Ishikawa (cell line): ENCODE measurements at regions not wholly inside any gene's neighbourhood (a gene's known extent, or its start where the extent isn't known, plus 50 kb on each side); places are given as distances from the start of the nearest gene placed in this dataset.

Source experiments
- CEBPB ChIP-seq: IDR thresholded peaks from 2 replicates; pipeline ENCODE4 v1.6.1; 2012
- CREB1 ChIP-seq: IDR thresholded peaks from 2 replicates; pipeline ENCODE4 v1.6.1; 2012; ENCODE audit warnings: low read depth
- EGR1 ChIP-seq: IDR thresholded peaks from 2 replicates; pipeline ENCODE4 v1.6.1; 2012
- EP300 ChIP-seq: IDR thresholded peaks from 2 replicates; pipeline ENCODE4 v1.6.1; 2012; ENCODE audit warnings: borderline replicate concordance
- FOXM1 ChIP-seq: IDR thresholded peaks from 2 replicates; pipeline ENCODE4 v1.6.1; 2012; ENCODE audit warnings: low read depth, borderline replicate concordance
- NFIC ChIP-seq: IDR thresholded peaks from 2 replicates; pipeline ENCODE4 v1.6.1; 2012
- RAD21 ChIP-seq: IDR thresholded peaks from 2 replicates; pipeline ENCODE4 v1.6.1; 2012; ENCODE audit warnings: low read depth
- TAF1 ChIP-seq: IDR thresholded peaks from 2 replicates; pipeline ENCODE4 v1.6.1; 2012; ENCODE audit warnings: low read depth, mild to moderate bottlenecking
- TCF12 ChIP-seq: IDR thresholded peaks from 2 replicates; pipeline ENCODE4 v1.6.1; 2012; ENCODE audit warnings: low read depth
- TEAD4 ChIP-seq: IDR thresholded peaks from 2 replicates; pipeline ENCODE4 v1.6.1; 2012
- YY1 ChIP-seq: IDR thresholded peaks from 2 replicates; pipeline ENCODE4 v1.6.1; 2012; ENCODE audit warnings: low read depth
- ZBTB7A ChIP-seq: IDR thresholded peaks from 2 replicates; pipeline ENCODE4 v1.6.1; 2012; ENCODE audit warnings: low read depth
- TF ChIP-seq, protein P1 (sequence below): IDR thresholded peaks from 2 replicates; pipeline ENCODE4 v1.6.1; 2012
- TF ChIP-seq, protein P2 (sequence below): IDR thresholded peaks from 2 replicates; pipeline ENCODE4 v1.6.1; 2012; ENCODE audit warnings: low read depth, mild to moderate bottlenecking
- TF ChIP-seq, protein P3 (sequence below): IDR thresholded peaks from 2 replicates; pipeline ENCODE4 v1.6.1; 2012

DNA sequence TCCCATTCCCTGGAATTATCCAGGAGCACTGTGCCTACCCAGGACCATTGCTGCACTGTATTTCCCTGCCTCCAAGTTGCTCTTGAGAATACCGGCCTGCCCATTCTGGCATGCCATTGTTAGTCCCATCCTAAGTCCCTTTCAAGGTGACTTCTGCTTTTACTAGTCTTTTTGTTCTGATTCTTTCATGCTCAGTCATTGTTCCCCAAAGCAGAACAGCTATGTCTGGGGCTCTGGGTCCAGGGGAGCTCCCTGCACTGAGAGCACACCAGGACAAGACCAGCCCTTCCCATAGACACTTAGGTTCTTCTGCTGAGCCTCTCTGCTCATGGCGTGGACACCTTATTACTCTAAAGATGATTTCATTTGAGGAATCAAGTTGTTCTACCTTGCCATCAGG lies 388.9 kb upstream of the KLF4 start:
- TF ChIP-seq TEAD4, result no peak
- TF ChIP-seq EGR1, result no peak
- TF ChIP-seq, protein P1, sequence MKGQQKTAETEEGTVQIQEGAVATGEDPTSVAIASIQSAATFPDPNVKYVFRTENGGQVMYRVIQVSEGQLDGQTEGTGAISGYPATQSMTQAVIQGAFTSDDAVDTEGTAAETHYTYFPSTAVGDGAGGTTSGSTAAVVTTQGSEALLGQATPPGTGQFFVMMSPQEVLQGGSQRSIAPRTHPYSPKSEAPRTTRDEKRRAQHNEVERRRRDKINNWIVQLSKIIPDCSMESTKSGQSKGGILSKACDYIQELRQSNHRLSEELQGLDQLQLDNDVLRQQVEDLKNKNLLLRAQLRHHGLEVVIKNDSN, result no peak
- no peak for TF ChIP-seq TAF1
- no peak for TF ChIP-seq FOXM1
- no peak for TF ChIP-seq ZBTB7A
- no peak for TF ChIP-seq CEBPB
- TF ChIP-seq EP300, result no peak

DNA sequence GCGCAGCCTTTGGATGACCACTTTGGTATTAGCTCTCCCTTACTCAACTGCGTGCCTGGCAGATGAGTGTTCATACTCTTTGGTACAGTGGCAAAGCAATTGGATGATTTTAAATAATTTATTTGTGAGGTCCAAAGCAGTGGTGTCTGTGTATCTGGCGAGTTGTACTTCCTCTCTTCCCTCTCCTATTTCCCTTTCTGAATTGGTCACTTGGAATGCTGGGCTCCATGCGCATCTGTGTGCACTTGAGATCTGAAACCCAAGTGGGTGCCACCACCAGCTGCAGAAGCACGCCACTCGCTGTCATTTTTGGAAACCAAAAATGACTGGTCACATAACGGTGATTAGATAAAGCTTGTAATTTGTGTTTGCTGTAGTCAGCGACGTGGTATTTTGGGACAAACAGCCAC lies 386.0 kb upstream of the KLF4 start:
- TF ChIP-seq EP300 (no peak), CREB1 (no peak), TEAD4 (no peak), FOXM1 (no peak), NFIC (no peak), RAD21 (no peak), YY1 (no peak), ZBTB7A (no peak), TCF12 (no peak), EGR1 (no peak), CEBPB (no peak), TAF1 (no peak)
- TF ChIP-seq, protein P2, sequence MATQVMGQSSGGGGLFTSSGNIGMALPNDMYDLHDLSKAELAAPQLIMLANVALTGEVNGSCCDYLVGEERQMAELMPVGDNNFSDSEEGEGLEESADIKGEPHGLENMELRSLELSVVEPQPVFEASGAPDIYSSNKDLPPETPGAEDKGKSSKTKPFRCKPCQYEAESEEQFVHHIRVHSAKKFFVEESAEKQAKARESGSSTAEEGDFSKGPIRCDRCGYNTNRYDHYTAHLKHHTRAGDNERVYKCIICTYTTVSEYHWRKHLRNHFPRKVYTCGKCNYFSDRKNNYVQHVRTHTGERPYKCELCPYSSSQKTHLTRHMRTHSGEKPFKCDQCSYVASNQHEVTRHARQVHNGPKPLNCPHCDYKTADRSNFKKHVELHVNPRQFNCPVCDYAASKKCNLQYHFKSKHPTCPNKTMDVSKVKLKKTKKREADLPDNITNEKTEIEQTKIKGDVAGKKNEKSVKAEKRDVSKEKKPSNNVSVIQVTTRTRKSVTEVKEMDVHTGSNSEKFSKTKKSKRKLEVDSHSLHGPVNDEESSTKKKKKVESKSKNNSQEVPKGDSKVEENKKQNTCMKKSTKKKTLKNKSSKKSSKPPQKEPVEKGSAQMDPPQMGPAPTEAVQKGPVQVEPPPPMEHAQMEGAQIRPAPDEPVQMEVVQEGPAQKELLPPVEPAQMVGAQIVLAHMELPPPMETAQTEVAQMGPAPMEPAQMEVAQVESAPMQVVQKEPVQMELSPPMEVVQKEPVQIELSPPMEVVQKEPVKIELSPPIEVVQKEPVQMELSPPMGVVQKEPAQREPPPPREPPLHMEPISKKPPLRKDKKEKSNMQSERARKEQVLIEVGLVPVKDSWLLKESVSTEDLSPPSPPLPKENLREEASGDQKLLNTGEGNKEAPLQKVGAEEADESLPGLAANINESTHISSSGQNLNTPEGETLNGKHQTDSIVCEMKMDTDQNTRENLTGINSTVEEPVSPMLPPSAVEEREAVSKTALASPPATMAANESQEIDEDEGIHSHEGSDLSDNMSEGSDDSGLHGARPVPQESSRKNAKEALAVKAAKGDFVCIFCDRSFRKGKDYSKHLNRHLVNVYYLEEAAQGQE, result no peak
- TF ChIP-seq, protein P3, sequence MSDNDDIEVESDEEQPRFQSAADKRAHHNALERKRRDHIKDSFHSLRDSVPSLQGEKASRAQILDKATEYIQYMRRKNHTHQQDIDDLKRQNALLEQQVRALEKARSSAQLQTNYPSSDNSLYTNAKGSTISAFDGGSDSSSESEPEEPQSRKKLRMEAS, result no peak
- TF ChIP-seq, protein P1, result no peak

DNA sequence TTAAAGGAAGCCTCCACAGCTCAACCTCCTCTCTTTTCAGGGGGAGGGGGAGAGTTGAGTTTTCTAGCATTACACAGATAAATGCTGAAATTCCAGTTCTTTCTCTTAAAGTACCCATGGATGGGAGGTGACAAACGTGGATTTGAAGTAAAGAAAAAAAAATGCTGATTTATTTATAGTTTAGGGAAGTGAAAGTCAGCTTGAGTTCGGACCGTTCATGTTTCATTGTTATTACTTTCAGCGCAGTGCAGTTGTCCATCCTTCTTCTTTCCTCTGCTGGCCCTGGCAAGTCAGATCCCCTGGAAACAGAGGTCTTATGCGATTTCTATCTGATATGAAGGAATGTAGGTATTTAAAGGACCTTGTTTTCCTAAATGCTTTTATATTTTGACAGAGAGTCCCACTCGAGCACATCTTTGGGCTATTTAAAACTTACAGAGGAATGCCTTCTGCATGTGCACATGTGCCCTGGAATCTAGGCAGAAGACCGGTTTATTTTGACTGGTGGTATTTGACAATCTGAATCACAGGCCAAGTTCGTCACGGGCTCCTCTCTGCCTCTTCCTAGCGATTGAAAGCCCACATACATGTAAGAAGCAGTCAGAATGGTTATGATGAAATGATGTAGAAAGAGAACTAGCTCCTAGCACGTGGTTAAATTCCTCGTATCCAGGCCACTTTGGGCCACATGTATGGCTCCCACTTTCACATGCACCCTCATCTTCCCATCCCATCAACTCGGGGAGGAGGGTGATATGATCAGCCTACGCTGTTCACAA lies 385.2 kb upstream of the KLF4 start:
- no peak for TF ChIP-seq TAF1
- TF ChIP-seq, protein P3, result no peak

DNA sequence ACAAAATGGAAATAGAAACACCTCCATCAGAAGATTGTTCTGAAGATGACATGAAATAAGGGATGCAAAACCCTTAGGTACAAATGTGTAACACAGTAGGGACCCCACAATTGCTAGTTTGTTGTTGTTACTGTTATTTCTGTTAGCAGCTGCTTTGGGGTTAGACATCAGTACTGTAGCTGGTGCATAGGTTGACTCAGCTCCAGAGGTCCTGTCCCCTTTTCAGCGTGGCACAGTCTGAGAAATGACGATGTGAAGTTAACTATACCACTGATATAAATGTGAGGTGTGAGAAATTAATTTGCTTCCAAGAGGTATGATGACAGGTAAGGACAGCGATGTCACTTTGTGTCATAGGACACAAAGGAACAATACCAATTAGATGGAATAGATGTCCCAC lies 384.6 kb upstream of the KLF4 start:
- TF ChIP-seq CEBPB, result no peak
- TF ChIP-seq TAF1, result no peak
- TF ChIP-seq NFIC, result no peak
- TF ChIP-seq EP300, result no peak
- no peak for TF ChIP-seq TEAD4
- no peak for TF ChIP-seq CREB1
- no peak for TF ChIP-seq EGR1
- TF ChIP-seq, protein P3, result no peak
- no peak for TF ChIP-seq FOXM1
- TF ChIP-seq, protein P1, result no peak
- TF ChIP-seq ZBTB7A, result no peak
- TF ChIP-seq, protein P2, result no peak
- TF ChIP-seq TCF12, result no peak
- TF ChIP-seq RAD21, result no peak

DNA sequence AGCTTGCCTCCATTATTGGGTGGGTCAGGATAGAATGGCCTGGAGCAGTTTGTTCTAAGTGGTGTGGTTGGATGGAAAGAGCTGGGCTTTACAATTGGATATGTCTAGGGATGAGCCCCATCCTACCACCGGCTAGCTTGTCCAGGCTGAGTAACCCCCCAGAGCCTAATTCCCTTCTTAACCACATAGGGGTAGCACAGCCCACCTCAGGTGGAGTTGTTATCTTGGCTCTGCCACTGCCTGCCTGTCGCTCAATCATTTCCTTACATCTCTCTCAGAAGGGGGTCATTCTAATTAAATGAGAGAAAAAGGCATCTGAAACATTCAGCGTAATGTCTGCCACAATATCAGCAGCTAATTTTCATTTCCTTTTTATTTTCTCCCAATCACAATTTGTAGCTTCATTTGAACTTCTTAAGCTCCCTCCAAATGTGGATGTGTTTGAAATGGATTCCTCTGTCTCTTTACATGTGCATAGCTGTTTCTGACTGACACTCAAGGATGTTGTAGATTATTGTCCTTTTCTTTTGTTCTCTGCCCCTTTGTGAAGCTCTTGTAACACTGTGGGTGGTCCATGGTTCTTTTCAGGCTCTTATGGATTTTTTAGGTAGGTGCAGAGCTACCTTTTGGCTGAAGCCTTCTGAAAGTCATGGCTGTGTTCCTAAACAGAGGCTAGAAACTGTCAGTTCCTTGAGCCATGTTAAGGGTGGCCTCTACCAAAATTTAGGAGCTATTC lies 383.1 kb upstream of the KLF4 start:
- TF ChIP-seq, protein P1, result no peak
- TF ChIP-seq, protein P2, result no peak
- no peak for TF ChIP-seq EGR1
- TF ChIP-seq ZBTB7A, result no peak
- no peak for TF ChIP-seq TAF1
- TF ChIP-seq NFIC, result no peak
- no peak for TF ChIP-seq TCF12
- TF ChIP-seq YY1, result no peak
- TF ChIP-seq TEAD4, result no peak
- TF ChIP-seq FOXM1, result no peak
- TF ChIP-seq CEBPB, result no peak
- TF ChIP-seq EP300, result no peak
- TF ChIP-seq RAD21, result no peak
- no peak for TF ChIP-seq CREB1
- TF ChIP-seq, protein P3, result no peak
